GM13976 (cell line): ENCODE measurements at regions not wholly inside any gene's neighbourhood (a gene's known extent, or its start where the extent isn't known, plus 50 kb on each side); places are given as distances from the start of the nearest gene placed in this dataset.

Source experiments
- DNase-seq: peaks from one replicate; pipeline ENCODE4 v3.0.0; 2012; ENCODE audit warnings: low spot score
- in situ Hi-C: fragments of 300-500 bp; cut with MboI; formaldehyde crosslinking; loops from one replicate; pipeline ENCODE4 v1.12.0; 2022; ENCODE audit warnings: low sequenced_read_pairs, mixed read lengths, inconsistent platforms; ENCODE audit not compliant: unreplicated experiment
- TF ChIP-seq, protein P1 (sequence below): IDR thresholded peaks from 2 replicates; pipeline ENCODE4 v1.5.1; 2012; ENCODE audit warnings: borderline replicate concordance, mild to moderate bottlenecking; ENCODE audit not compliant: insufficient read depth; ENCODE audit errors: extremely low read depth, missing control alignments, control extremely low read depth

DNA sequence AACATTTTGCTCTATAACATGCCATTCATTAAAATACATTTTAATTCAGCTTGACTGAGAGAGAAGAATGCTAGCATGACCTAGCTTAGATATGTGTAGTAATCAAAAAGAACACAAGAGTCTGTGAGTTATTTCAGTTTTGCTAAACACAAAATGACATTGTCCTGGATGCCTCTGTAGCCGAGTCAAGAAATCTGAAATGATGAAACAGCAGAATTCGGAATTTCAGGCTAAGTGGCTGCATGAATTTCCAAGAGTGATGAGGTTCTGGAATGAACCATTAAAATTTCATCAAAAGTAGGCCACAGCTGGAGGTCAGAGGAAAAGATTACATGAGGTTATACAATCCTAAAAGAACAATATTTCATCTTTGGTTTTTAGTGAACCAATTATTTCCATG lies 79.1 kb upstream of the CXADR start:
- TF ChIP-seq, protein P1, sequence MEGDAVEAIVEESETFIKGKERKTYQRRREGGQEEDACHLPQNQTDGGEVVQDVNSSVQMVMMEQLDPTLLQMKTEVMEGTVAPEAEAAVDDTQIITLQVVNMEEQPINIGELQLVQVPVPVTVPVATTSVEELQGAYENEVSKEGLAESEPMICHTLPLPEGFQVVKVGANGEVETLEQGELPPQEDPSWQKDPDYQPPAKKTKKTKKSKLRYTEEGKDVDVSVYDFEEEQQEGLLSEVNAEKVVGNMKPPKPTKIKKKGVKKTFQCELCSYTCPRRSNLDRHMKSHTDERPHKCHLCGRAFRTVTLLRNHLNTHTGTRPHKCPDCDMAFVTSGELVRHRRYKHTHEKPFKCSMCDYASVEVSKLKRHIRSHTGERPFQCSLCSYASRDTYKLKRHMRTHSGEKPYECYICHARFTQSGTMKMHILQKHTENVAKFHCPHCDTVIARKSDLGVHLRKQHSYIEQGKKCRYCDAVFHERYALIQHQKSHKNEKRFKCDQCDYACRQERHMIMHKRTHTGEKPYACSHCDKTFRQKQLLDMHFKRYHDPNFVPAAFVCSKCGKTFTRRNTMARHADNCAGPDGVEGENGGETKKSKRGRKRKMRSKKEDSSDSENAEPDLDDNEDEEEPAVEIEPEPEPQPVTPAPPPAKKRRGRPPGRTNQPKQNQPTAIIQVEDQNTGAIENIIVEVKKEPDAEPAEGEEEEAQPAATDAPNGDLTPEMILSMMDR, result no peak
- in situ Hi-C loops, result no loop called here

GRCh38 chr21:17435565-17436543 lies 77.0 kb upstream of the CXADR start:
- no peak for DNase-seq
- in situ Hi-C loops, result no loop called here
- TF ChIP-seq, protein P1, result no peak

More for the DNA sequence above, 79.1 kb upstream of the CXADR start:
- DNase-seq, result no peak

GRCh38 chr21:17436626-17437111 lies 76.2 kb upstream of the CXADR start:
- DNase-seq, result no peak
- TF ChIP-seq, protein P1, result no peak
- in situ Hi-C loops, result no loop called here

- TF ChIP-seq, protein P1, result no peak
- DNase-seq, result no peak
- in situ Hi-C loops, result no loop called here
Observed at GRCh38 chr21:17438635-17439034, 74.2 kb upstream of the CXADR start.

DNA sequence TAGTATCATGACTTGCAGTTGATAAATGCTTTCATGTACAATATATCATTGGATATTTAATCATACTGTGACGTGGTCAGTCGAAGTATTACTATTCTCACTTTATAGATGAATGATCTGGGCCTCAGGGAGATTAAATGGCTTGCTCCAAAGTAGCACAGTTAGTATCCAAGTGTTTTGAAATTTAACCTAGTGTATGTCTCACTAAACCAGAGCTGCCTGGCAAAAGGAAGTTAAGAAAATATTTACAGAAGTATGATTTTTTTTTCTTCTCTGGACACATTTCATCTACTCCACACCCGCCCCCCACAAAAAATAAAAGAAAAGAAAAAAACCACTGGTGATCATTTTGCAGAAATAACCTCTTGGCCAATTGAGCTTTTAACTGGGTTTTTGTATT lies 71.9 kb upstream of the CXADR start:
- TF ChIP-seq, protein P1, result no peak
- in situ Hi-C loops, result no loop called here
- no peak for DNase-seq

- in situ Hi-C loops, result no loop called here
- no peak for DNase-seq
- TF ChIP-seq, protein P1, result no peak
Observed at GRCh38 chr21:17441370-17441769, 71.5 kb upstream of the CXADR start.
